A673 (cell line): ENCODE measurements at regions not wholly inside any gene's neighbourhood (a gene's known extent, or its start where the extent isn't known, plus 50 kb on each side); places are given as distances from the start of the nearest gene placed in this dataset.
A peak's percentile ranks its signal among the peaks of the same experiment; 100 is the strongest.

Experiments used
- BruUV-seq: library from RNA; stranded (reverse); fragments of 400-500 nt; replicated peaks from 2 replicates; lab custom pipeline; 2021; lab: Mats Ljungman, UMichigan
- CTCF ChIA-PET: fragments of 300-600 bp; sonication (Branson Sonifier 250); formaldehyde crosslinking; loops from one replicate; lab custom pipeline; 2022; ENCODE audit warnings: antibody characterized with exemption; lab: Charles Lee
- POLR2A ChIA-PET: fragments of 300-600 bp; sonication (Branson Sonifier 250); formaldehyde crosslinking; loops from one replicate; lab custom pipeline; 2022; ENCODE audit warnings: antibody characterized with exemption; ENCODE audit not compliant: low non-redundant PET; lab: Charles Lee
- DNase-seq: peaks from one replicate; pipeline ENCODE4 v3.0.0-alpha.2; 2015; ENCODE audit warnings: low spot score
- H3K27ac ChIP-seq: fragments of 200-600 bp; sonication (generic); 2 replicates; pipeline ENCODE4 v1.5.1; 2016; ENCODE audit warnings: mixed run types, low read depth, mild to moderate bottlenecking, mixed read lengths, antibody characterized with exemption, low read length; ENCODE audit not compliant: poor library complexity, severe bottlenecking
- H3K27me3 ChIP-seq: fragments of 200-600 bp; sonication (generic); replicated peaks from 2 replicates; pipeline ENCODE4 v1.6.1; 2017; ENCODE audit warnings: mixed run types, low read depth, mild to moderate bottlenecking, mixed read lengths, antibody characterized with exemption, low read length; ENCODE audit not compliant: insufficient read depth, poor library complexity
- H3K36me3 ChIP-seq: fragments of 200-600 bp; sonication (generic); 2 replicates; pipeline ENCODE4 v1.6.1; 2016; ENCODE audit warnings: mixed run types, mild to moderate bottlenecking, mixed read lengths, antibody characterized with exemption, low read length; ENCODE audit not compliant: insufficient read depth, poor library complexity, severe bottlenecking
- H3K4me1 ChIP-seq: fragments of 200-600 bp; sonication (generic); 2 replicates; pipeline ENCODE4 v1.6.1; 2017; ENCODE audit warnings: mixed run types, mild to moderate bottlenecking, mixed read lengths, antibody characterized with exemption, low read length; ENCODE audit not compliant: insufficient read depth, poor library complexity, severe bottlenecking
- H3K4me3 ChIP-seq: fragments of 200-600 bp; sonication (generic); 2 replicates; pipeline ENCODE4 v1.5.1; 2016; ENCODE audit warnings: low read depth, mixed run types, mild to moderate bottlenecking, mixed read lengths, low read length; ENCODE audit not compliant: poor library complexity, severe bottlenecking
- H3K9me3 ChIP-seq: fragments of 200-600 bp; sonication (generic); 2 replicates; pipeline ENCODE4 v1.6.1; 2016; ENCODE audit warnings: mixed run types, low read depth, mild to moderate bottlenecking, mixed read lengths, antibody characterized with exemption, low read length; ENCODE audit not compliant: poor library complexity, severe bottlenecking
- EZH2 ChIP-seq: fragments of 200-600 bp; sonication (generic); IDR thresholded peaks from 2 replicates; pipeline ENCODE4 v1.6.1; 2017; ENCODE audit warnings: borderline replicate concordance, low read depth, mild to moderate bottlenecking, mixed read lengths, antibody characterized with exemption, low read length; ENCODE audit not compliant: poor library complexity, severe bottlenecking
- intact Hi-C: fragments of 100-400 bp; cut with micrococcal nuclease; formaldehyde crosslinking; loops from one replicate; pipeline ENCODE4 v1.10.0; 2022; ENCODE audit not compliant: unreplicated experiment
- TF ChIP-seq, protein P1 (sequence below): fragments of 300-800, 200-600 bp; sonication (generic); conservative IDR thresholded peaks from 2 replicates; pipeline ENCODE4 v1.5.1; 2017; ENCODE audit warnings: low read depth, mild to moderate bottlenecking, antibody characterized with exemption, low read length, moderate library complexity, mixed read lengths

- no peak for DNase-seq
- Histone ChIP-seq H3K36me3 (no peaks in the 10 kb centered on the region), H3K4me1 (no peaks in the 10 kb centered on the region), H3K4me3 (peak overlapping the region; percentile 56), H3K9me3 (no peaks in the 10 kb centered on the region), H3K27ac (no peak overlapping the region), H3K27me3 (peaks cover 27% of the 10 kb centered on the region)
- POLR2A ChIA-PET, result interaction anchor here (0.5 kb wide), 1 partner anchor 254 kb away, joined by 6 read pairs; no protein-coding TSS in a partner anchor
- intact Hi-C loops, result loop anchor here (5.0 kb wide), 4 partner anchors 66 to 1506 kb away; no protein-coding TSS in a partner anchor
- CTCF ChIA-PET, result interaction anchor here (1.4 kb wide), 1 partner anchor 17 kb away, joined by 3 read pairs; no protein-coding TSS in a partner anchor
- TF ChIP-seq, protein P1, sequence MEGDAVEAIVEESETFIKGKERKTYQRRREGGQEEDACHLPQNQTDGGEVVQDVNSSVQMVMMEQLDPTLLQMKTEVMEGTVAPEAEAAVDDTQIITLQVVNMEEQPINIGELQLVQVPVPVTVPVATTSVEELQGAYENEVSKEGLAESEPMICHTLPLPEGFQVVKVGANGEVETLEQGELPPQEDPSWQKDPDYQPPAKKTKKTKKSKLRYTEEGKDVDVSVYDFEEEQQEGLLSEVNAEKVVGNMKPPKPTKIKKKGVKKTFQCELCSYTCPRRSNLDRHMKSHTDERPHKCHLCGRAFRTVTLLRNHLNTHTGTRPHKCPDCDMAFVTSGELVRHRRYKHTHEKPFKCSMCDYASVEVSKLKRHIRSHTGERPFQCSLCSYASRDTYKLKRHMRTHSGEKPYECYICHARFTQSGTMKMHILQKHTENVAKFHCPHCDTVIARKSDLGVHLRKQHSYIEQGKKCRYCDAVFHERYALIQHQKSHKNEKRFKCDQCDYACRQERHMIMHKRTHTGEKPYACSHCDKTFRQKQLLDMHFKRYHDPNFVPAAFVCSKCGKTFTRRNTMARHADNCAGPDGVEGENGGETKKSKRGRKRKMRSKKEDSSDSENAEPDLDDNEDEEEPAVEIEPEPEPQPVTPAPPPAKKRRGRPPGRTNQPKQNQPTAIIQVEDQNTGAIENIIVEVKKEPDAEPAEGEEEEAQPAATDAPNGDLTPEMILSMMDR, result no peak
- TF ChIP-seq EZH2, result no peak
- no TSS peak for BruUV-seq
Measured at GRCh38 chr12:62192903-62193250, 67.3 kb upstream of the USP15 start.

DNA sequence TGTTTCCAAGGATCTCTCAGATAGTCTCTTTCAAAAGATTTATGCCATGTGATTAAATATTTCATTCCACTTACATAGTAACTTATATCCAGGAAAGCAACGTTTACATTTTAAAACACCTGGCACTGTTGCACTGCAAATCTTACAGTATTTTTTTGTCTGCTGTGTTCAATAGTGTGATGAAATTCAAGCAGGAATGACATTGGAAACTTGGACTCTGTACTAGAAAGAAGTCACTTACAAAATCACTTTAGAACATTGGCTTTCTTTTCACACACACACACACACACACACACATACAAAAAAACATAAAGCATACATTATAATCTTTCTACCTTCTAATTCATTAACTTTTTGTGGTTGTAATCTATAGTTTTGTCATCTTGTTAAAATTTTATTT is 66.2 kb upstream of the USP15 start:
- Histone ChIP-seq H3K36me3 (no peaks in the 10 kb centered on the region), H3K9me3 (no peaks in the 10 kb centered on the region), H3K27me3 (peaks cover 27% of the 10 kb centered on the region), H3K4me1 (no peaks in the 10 kb centered on the region), H3K27ac (no peak overlapping the region), H3K4me3 (no peak overlapping the region)
- no TSS peak for BruUV-seq
- CTCF ChIA-PET, result interaction anchor here (1.4 kb wide), 1 partner anchor 16 kb away, joined by 3 read pairs; no protein-coding TSS in a partner anchor
- intact Hi-C loops, result loop anchor here (5.0 kb wide), 4 partner anchors 67 to 1507 kb away; no protein-coding TSS in a partner anchor
- TF ChIP-seq EZH2, result no peak
- TF ChIP-seq, protein P1, result no peak
- POLR2A ChIA-PET, result no interaction called here
- DNase-seq, result no peak

- intact Hi-C loops, result loop anchor here (5.0 kb wide), 4 partner anchors 67 to 1507 kb away; no protein-coding TSS in a partner anchor
Measured at GRCh38 chr12:62194616-62195015, 65.6 kb upstream of the USP15 start.

More at GRCh38 chr12:62194616-62195015, 65.6 kb upstream of the USP15 start:
- ChIA-PET CTCF (no interaction called here), POLR2A (no interaction called here)
- Histone ChIP-seq H3K27me3 (peaks cover 27% of the 10 kb centered on the region), H3K27ac (no peak overlapping the region), H3K4me3 (no peak overlapping the region), H3K9me3 (no peaks in the 10 kb centered on the region), H3K4me1 (no peaks in the 10 kb centered on the region), H3K36me3 (no peaks in the 10 kb centered on the region)
- BruUV-seq, result no TSS peak
- no peak for DNase-seq
- TF ChIP-seq, protein P1, result no peak
- TF ChIP-seq EZH2, result no peak
